Heart left ventricle (tissue), 13 donors: ENCODE measurements at regions not wholly inside any gene's neighbourhood (a gene's known extent, or its start where the extent isn't known, plus 50 kb on each side); places are given as distances from the start of the nearest gene placed in this dataset.

Experiments used
- POLR2A ChIP-seq, 2 donors: fragments of 450-650 bp; IDR thresholded peaks; one replicate each; pipeline ENCODE4 v1.6.1; 2017; ENCODE audit warnings: antibody characterized with exemption in 2 of 2, mild to moderate bottlenecking in 2 of 2, moderate library complexity in 2 of 2
- TF ChIP-seq, protein P1 (sequence below), 12 donors: fragments of 200-600 bp; sonication (generic) in 4 of 12; IDR thresholded peaks; one replicate each; pipeline versions ENCODE4 v1.5.0 to v1.8.0; 2018 to 2022; ENCODE audit warnings: antibody characterized with exemption in 12 of 12, mild to moderate bottlenecking in 5 of 12
- donor health status: ischemic (EF 13 %, LVEDD 7.1; RV severe dilation, severe dysfunction).
- donor health status: DM: no; HTN: yes; CAD: no.
- donor health status: DM: no; HTN: no; CAD: no.
- donor health status: ischemic (EF 25% LVEDD 6.9; RV normal size, moderate dysfunction).
- donor health status: ischemic (EF 25% LVEDD 5.7; RV mildly dilated, moderate dysfunction).
- donor health status: ischemic (EF 35%, LVEDD 5.7; RV mildly dilated, moderate dysfunction).
- donor health status: nonischemic (EF 11% LVEDD 7.7; RV severe dilation, severe dysfunction).
- donor health status: DM: yes; HTN: yes; CAD: no.
- donor health status: PGD.
- donor health status: ischemic (EF 29% LVEDD 5.4; RV normal size, mild dysfunction).
- donor health status: nonischemic (EF 23%, LVEDD 6.1; RV moderate dilation, normal function).

DNA sequence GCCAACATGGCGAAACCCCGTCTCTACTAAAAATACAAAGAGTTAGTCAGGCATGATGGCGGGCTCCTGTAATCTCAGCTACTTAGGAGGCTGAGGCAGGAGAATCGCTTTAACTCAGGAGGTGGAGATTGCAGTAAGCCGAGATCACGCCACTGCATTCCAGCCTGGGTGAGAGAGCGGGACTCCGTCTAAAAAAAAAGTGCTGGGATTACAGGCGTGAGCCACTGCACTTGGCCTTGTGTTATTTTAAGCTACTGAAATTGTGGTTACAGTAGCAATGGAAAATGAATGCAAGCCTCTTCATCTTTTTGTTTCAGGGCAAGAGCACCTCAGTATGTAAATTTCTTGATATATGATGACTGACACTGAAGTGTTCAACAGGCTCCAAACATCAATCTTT, 106.4 kb upstream of the IMMP2L start:
- TF ChIP-seq, protein P1, sequence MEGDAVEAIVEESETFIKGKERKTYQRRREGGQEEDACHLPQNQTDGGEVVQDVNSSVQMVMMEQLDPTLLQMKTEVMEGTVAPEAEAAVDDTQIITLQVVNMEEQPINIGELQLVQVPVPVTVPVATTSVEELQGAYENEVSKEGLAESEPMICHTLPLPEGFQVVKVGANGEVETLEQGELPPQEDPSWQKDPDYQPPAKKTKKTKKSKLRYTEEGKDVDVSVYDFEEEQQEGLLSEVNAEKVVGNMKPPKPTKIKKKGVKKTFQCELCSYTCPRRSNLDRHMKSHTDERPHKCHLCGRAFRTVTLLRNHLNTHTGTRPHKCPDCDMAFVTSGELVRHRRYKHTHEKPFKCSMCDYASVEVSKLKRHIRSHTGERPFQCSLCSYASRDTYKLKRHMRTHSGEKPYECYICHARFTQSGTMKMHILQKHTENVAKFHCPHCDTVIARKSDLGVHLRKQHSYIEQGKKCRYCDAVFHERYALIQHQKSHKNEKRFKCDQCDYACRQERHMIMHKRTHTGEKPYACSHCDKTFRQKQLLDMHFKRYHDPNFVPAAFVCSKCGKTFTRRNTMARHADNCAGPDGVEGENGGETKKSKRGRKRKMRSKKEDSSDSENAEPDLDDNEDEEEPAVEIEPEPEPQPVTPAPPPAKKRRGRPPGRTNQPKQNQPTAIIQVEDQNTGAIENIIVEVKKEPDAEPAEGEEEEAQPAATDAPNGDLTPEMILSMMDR (IDR thresholded peaks at IDR 0.05) = no peak
- no peak for TF ChIP-seq POLR2A (IDR thresholded peaks at IDR 0.05)
